GM04503 (cell line): ENCODE measurements at regions not wholly inside any gene's neighbourhood (a gene's known extent, or its start where the extent isn't known, plus 50 kb on each side); places are given as distances from the start of the nearest gene placed in this dataset.
"Not testable (repeated sequence)": the region's sequence is repeated elsewhere in the genome, so short reads cannot be mapped to it uniquely, and the experiment has no call there.

Source experiments
- DNase-seq: peaks from one replicate; pipeline ENCODE4 v3.0.0-alpha.2; 2012; ENCODE audit warnings: low read depth

- not testable (repeated sequence) for DNase-seq
Observed at GRCh38 chr20:18876394-18876793, 62.8 kb downstream of the SCP2D1 start.

GRCh38 chr20:18879262-18879661 lies 65.7 kb downstream of the SCP2D1 start:
- DNase-seq = no peak

DNA sequence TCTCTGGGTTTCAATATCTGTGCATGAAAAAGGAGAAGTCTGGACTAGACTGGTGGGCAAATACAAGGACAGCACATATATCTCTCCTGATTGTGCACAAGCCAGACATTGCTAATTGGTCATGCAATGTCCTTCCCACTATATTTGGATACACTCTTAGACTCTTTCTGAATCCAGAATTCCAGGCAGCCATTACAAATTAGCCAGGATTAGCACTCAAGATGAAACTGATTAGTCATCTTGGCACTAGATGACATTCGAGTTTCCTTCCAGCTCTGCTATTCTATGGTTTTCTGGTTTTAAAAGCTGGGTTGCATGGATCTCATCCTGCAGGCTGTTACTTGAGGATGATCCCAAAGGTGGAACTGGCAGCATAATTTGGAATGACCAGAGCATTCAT lies 73.2 kb downstream of the SCP2D1 start:
- no peak for DNase-seq

GRCh38 chr20:18901980-18902737 lies 88.6 kb downstream of the SCP2D1 start:
- no peak for DNase-seq

DNA sequence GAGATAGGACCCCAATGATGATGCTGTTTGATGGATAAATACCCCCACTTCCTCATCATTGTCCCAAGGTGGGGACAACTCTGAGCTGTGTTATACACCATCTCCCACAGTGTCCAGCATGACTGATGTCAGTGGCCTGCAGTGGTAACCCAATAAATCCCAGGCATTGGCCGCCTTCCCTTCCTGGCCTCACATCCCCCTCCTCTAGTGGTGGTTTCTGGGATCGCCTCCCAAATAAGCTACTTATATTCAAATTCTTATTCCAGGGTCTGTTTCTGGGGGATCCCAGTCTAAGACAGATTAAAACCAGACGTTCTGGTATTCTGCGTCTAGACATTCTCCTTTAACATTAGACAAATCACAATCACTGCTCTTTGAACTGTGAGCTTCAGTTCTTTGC lies 90.6 kb downstream of the SCP2D1 start:
- no peak for DNase-seq

DNA sequence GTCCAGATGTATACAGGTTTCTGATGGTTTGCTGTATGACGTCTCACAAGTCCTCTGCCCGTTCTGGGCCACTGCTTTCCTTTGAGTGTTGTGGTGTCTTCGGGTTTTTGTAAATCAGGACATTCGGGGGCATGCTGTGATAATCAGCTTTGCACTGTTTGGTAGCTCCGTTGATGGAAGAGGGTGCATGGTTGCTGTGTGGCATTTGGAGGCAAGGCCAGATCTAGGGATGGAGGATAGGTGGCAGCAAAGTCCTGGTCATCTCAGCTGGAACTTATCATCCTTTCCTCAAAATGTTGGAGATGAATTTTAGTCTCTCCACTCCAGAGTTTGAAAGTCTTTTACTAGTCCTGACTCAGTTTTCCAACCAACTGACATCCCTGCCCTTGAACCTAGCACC lies 91.0 kb downstream of the SCP2D1 start:
- no peak for DNase-seq

DNA sequence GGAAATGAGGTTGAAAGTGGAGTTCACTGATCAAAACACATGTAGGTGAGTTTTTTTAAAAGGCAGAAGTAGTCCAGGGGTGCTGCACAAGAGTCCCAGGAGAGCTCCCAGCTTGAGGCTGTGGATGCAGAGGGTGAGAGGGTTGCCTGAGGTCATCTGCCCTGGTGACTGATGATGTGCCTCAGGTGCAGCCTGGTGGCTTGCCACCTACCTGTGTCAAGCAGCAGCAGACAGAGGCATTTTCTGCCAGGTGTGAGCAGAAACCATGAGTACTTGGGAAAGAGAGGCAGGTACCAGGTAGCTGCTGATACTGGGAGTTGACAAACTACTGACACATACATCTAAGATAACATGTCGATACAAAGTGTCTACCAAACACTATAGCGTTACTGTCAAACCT lies 92.5 kb downstream of the SCP2D1 start:
- no peak for DNase-seq

- DNase-seq = no peak
Observed at GRCh38 chr20:18907353-18907752, 93.8 kb downstream of the SCP2D1 start.

GRCh38 chr20:18908109-18908508 lies 94.5 kb downstream of the SCP2D1 start:
- no peak for DNase-seq

DNA sequence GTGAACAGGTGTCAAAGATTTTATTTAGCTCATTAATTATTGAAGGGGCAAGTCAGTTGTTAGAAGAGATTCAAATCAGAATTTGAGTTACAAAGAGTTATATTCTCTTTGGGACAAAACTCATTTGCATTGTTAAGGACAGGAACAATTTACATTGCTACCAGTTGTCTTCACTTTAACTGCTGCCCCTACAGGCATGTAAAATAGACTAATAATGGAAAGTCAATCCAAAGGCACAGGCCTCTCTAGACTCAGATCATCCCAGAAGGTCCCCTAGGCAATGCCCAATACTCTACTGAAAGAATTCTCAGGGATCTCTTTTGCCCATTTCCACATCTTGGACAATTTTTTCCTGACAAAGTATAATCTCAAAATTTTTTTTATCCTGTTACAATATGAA lies 95.7 kb downstream of the SCP2D1 start:
- no peak for DNase-seq

- no peak for DNase-seq
Observed at GRCh38 chr20:18913701-18914100, 100.1 kb downstream of the SCP2D1 start.

GRCh38 chr20:18914796-18915195 lies 101.2 kb downstream of the SCP2D1 start:
- DNase-seq = no peak

DNA sequence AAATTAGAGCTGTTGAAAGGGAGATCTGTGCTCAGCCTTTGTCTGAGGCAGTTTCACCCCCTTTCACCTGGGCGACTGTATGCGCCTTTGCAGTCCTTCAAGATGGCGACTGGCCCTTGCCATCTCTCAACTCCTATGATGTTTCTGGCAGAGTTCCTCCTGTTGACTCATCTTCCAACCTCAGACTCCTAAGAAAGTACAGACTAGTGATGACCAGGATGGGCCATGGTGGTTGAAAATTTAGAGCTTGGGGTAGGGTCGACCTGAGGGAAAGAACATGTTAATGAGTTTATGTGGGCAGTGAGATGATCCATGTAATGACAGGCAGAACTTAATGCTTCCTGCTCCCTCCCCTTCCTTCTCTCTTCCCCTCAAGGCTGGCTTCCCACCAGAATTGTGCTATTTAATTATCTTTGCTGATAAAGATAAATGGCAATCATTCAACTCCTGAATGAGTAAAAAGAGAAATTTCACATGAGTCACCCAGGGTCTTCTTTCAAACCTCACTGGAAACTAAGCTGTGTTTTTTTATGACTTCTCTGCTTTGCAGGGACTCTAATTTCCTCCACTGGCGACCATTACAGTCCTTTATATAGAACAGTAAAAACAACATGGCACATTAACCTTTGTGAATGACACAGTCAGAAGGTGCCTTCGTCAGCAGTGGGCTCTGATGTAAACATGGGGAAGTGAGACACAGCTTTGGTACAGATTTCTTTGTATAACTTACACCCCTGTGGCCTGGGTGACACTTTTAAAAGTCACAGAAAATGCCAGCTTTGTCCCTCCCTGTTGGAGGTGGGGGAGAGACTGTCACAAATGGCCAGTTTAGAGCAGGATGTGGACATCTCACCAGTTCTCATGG lies 103.5 kb downstream of the SCP2D1 start:
- DNase-seq = no peak

GRCh38 chr20:18919996-18920395 lies 106.4 kb downstream of the SCP2D1 start:
- no peak for DNase-seq

- no peak for DNase-seq
Observed at GRCh38 chr20:18921291-18921690, 107.7 kb downstream of the SCP2D1 start.

GRCh38 chr20:18922251-18922650 lies 108.7 kb downstream of the SCP2D1 start:
- DNase-seq = no peak

DNA sequence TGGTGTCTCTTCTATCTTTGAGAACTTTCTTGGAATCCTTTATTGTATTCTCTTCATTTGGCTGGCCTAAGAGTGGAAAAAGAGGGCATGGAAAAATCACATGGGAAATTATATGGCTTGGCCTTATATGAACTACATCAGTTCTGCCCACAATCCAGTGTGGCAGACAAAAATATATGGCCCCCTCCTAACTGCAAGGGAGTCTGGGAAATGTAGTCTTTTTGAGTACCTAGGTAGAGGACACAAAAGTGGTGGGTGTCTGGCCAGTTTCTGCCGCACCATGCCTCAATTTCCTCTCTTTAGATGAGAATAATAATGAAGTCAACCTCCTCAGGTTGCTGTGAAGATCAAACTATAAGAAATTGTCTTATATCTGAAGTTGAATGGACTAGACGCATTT lies 109.3 kb downstream of the SCP2D1 start:
- no peak for DNase-seq

GRCh38 chr20:18926965-18927364 lies 113.4 kb downstream of the SCP2D1 start:
- DNase-seq = no peak

DNA sequence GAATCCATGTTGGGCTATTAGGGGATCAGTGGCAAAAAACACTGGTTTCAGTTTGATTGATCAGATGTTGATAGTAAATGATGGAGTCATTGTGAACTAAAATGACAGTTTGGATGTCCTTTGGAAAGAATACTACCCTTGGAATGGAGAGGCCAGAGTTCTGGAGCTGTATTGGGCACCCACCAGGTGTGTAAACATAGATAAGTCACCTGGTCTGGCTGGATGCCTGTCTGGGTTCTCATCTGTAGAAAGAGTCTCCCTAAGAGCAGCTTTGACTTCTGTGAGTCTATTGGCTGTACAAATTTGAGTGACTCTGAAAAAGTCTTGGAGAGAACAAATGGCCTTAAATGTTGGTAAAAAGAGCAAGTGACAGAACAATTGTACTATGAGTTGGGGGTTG lies 115.0 kb downstream of the SCP2D1 start:
- no peak for DNase-seq

DNA sequence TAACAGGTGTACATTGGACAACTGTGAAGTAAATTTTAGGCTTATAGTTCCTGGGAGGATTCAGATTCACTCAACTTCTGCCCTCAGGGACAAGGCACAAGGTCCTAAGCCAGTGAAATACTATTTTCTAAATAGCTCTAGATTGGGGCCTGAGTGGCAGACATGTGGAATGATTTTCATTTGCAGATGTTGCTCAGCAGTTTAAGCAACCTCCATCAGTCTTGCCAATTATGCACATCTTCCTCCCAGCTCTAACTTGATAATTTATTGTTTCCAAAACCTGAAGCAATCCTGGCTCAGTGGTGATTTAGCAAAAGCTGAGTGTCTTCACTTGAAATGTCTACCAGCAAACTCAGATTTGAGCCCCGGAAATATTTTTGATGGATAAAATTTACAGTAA lies 116.2 kb downstream of the SCP2D1 start:
- DNase-seq = no peak

GRCh38 chr20:18943542-18943941 lies 130.0 kb downstream of the SCP2D1 start:
- DNase-seq = no peak

DNA sequence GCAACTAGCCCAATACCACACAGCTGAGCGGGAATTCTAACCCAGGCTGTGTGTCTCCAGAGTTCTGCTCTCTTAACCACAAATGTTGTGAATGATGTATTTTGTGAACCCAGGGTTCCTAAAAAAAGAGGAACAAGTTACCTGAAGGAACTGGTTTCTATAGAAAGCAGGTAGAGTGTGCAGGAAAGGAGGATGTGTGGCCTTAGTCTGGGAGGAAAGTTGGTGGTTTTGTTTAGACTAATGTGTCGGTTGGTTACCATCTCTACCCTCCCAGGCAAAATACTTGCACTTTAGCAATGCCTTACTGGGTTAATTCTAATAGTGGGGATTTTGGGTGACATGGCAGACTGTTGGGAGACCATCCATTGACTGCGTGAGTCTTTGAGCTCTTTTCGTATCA lies 143.3 kb downstream of the SCP2D1 start:
- DNase-seq = no peak

DNA sequence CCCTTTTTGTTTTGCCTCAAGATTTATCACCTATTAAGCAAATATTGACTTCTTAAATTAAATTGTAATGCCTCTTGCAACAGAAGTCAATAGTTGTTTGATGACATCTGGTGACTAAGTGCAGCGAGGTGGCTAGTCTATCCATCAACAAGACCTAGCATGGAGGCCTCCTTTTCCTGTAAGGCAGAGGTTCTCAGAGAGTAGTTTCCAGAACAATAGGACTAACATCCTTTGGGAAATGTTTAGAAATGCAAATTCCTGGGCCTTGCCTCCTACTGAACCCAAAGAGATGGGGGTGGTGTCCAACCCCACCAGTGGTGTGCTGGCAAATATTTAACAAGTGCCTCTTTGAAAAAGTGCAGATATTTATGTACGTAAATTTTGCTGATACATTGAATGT lies 143.7 kb downstream of the SCP2D1 start:
- no peak for DNase-seq

GRCh38 chr20:18971121-18971520 lies 157.5 kb downstream of the SCP2D1 start:
- no peak for DNase-seq
